ENCODE measurements at regions not wholly inside any gene's neighbourhood (a gene's known extent, or its start where the extent isn't known, plus 50 kb on each side); places are given as distances from the start of the nearest gene placed in this dataset.

- Histone ChIP-seq H4K20me1 (ENCODE audit: low read length) (no peaks in the 10 kb centered on the region), H2AFZ (ENCODE audit: low read length) (no peak overlapping the region), H3K27ac (ENCODE audit: low read length) (no peak overlapping the region), H3K4me1 (ENCODE audit: insufficient read depth, low read length) (no peaks in the 10 kb centered on the region; the same call in 1 of the 2 replicates), H3K9ac (ENCODE audit: low read length) (no peak overlapping the region), H3K9me3 (ENCODE audit: low read length) (no peaks in the 10 kb centered on the region), H3K4me2 (ENCODE audit: low read length) (no peak overlapping the region), H3K79me2 (ENCODE audit: low read length) (no peaks in the 10 kb centered on the region), H3K4me3 (ENCODE audit: low read length) (no peak overlapping the region), H3K27me3 (ENCODE audit: low read length) (no peaks in the 10 kb centered on the region), H3F3A (ENCODE audit: low read length, unreplicated experiment) (no peaks in the 10 kb centered on the region), H3K36me3 (ENCODE audit: low read depth, low read length) (no peaks in the 10 kb centered on the region), H3K9me2 (replicated peaks; ENCODE audit: low read length) (no peaks in the 10 kb centered on the region)
- BruUV-seq (replicated peaks) = no TSS peak
- DNase-seq (no peak), ATAC-seq (peak; percentile 54; the same call in 1 of the 2 replicates)
- ChIA-PET CTCF (no interaction called here), POLR2A (ENCODE audit: unreplicated experiment) (no interaction called here)
- TF ChIP-seq EZH2phosphoT487 (IDR thresholded peaks at IDR 0.05; ENCODE audit: borderline replicate concordance, low read length) = no peak
- intact Hi-C loops (cut with micrococcal nuclease) = no loop called here
Measured at GRCh38 chr5:40391642-40392041, 288.1 kb upstream of the PTGER4 start.

DNA sequence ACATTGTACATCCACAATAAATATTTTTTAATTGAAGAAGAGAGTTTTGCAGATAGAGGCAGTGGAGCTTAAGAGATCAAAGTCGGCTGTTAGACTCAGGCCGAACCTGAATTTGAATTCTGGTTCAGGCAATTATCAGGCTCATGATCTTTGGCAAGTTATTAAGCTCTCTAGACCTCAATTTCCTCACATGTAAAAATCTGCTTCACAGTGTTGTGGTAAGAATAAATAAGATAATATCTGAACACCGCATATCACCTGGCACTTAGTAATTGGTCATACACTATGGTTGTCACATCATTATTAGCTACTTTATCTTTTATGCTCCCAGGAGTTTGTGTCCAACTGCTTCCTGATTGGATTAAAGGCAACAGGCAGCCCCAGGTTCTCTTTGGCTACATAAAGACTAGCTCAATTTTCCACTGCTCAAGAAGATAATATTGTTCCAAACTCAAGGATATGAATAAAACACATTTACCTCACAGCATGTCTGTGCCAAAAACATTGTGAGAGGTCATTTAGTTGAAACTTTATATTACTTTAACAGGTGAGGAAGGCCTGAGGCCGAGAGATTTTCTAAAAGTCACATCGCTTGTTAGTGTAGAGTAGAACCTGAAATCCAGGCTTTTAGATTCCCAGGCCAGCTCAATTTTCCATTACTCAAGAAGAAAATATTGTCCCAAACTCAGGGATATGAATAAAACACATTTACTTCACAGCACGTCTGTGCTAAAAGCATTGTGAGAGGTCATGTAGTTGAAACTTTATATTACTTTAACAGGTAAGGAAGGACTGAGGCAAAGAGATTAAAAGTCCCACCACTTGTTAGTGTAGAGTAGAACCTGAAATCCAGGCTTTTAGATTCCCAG lies 289.2 kb upstream of the PTGER4 start:
- no peak overlapping the region for H2AFZ ChIP-seq (ENCODE audit: low read length)
- no peak overlapping the region for H3K9ac ChIP-seq (ENCODE audit: low read length)
- TF ChIP-seq, protein P1, sequence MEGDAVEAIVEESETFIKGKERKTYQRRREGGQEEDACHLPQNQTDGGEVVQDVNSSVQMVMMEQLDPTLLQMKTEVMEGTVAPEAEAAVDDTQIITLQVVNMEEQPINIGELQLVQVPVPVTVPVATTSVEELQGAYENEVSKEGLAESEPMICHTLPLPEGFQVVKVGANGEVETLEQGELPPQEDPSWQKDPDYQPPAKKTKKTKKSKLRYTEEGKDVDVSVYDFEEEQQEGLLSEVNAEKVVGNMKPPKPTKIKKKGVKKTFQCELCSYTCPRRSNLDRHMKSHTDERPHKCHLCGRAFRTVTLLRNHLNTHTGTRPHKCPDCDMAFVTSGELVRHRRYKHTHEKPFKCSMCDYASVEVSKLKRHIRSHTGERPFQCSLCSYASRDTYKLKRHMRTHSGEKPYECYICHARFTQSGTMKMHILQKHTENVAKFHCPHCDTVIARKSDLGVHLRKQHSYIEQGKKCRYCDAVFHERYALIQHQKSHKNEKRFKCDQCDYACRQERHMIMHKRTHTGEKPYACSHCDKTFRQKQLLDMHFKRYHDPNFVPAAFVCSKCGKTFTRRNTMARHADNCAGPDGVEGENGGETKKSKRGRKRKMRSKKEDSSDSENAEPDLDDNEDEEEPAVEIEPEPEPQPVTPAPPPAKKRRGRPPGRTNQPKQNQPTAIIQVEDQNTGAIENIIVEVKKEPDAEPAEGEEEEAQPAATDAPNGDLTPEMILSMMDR (conservative IDR thresholded peaks at IDR 0.05; ENCODE audit: low read depth, low read length) = no peak
- TF ChIP-seq EZH2 (IDR thresholded peaks at IDR 0.05; ENCODE audit: low read length, unreplicated experiment) (no peak), EZH2phosphoT487 (IDR thresholded peaks at IDR 0.05; ENCODE audit: borderline replicate concordance, low read length) (no peak)
- H3F3A ChIP-seq (ENCODE audit: low read length, unreplicated experiment) = no peaks in the 10 kb centered on the region
- no peaks in the 10 kb centered on the region for H3K79me2 ChIP-seq (ENCODE audit: low read length)
- no peaks in the 10 kb centered on the region for H3K27me3 ChIP-seq (ENCODE audit: low read length)
- no peak overlapping the region for H3K4me3 ChIP-seq (ENCODE audit: low read length)
- peaks cover 10% of the 10 kb centered on the region for H3K4me1 ChIP-seq (ENCODE audit: insufficient read depth, low read length)
- no TSS peak for BruUV-seq (replicated peaks)
- ChIA-PET CTCF (no interaction called here), POLR2A (ENCODE audit: unreplicated experiment) (no interaction called here)
- H3K4me2 ChIP-seq (ENCODE audit: low read length) = no peak overlapping the region
- ATAC-seq (no peak), DNase-seq (no peak)
- intact Hi-C loops (cut with micrococcal nuclease) = no loop called here
- H3K9me3 ChIP-seq (ENCODE audit: low read length) = no peaks in the 10 kb centered on the region
- H3K9me2 ChIP-seq (replicated peaks; ENCODE audit: low read length) = no peaks in the 10 kb centered on the region
- no peaks in the 10 kb centered on the region for H3K36me3 ChIP-seq (ENCODE audit: low read depth, low read length)
- no peaks in the 10 kb centered on the region for H4K20me1 ChIP-seq (ENCODE audit: low read length)
- H3K27ac ChIP-seq (ENCODE audit: low read length) = no peak overlapping the region

GRCh38 chr5:40389591-40389990 lies 290.1 kb upstream of the PTGER4 start:
- no peaks in the 10 kb centered on the region for H3K27me3 ChIP-seq (ENCODE audit: low read length)
- no peaks in the 10 kb centered on the region for H3K9me3 ChIP-seq (ENCODE audit: low read length)
- TF ChIP-seq, protein P1 (conservative IDR thresholded peaks at IDR 0.05; ENCODE audit: low read depth, low read length) = no peak
- TF ChIP-seq EZH2 (IDR thresholded peaks at IDR 0.05; ENCODE audit: low read length, unreplicated experiment) (no peak), EZH2phosphoT487 (IDR thresholded peaks at IDR 0.05; ENCODE audit: borderline replicate concordance, low read length) (no peak)
- no peaks in the 10 kb centered on the region for H4K20me1 ChIP-seq (ENCODE audit: low read length)
- POLR2A ChIA-PET (ENCODE audit: unreplicated experiment) = no interaction called here
- intact Hi-C loops (cut with micrococcal nuclease) = loop anchor here (5.0 to 10.0 kb wide), 3 partner anchors 155 to 348 kb away; no protein-coding TSS in a partner anchor
- CTCF ChIA-PET = no interaction called here
- no peak overlapping the region for H3K4me2 ChIP-seq (ENCODE audit: low read length)
- no peaks in the 10 kb centered on the region for H3K9me2 ChIP-seq (replicated peaks; ENCODE audit: low read length)
- no TSS peak for BruUV-seq (replicated peaks)
- no peak overlapping the region for H3K27ac ChIP-seq (ENCODE audit: low read length)
- no peak overlapping the region for H3K4me3 ChIP-seq (ENCODE audit: low read length)
- H3F3A ChIP-seq (ENCODE audit: low read length, unreplicated experiment) = peaks cover 5% of the 10 kb centered on the region
- no peaks in the 10 kb centered on the region for H3K79me2 ChIP-seq (ENCODE audit: low read length)
- ATAC-seq (no peak), DNase-seq (peak; percentile 20)
- H3K36me3 ChIP-seq (ENCODE audit: low read depth, low read length) = no peaks in the 10 kb centered on the region
- no peak overlapping the region for H2AFZ ChIP-seq (ENCODE audit: low read length)
- H3K9ac ChIP-seq (ENCODE audit: low read length) = no peak overlapping the region
- H3K4me1 ChIP-seq (ENCODE audit: insufficient read depth, low read length) = peaks cover 20% of the 10 kb centered on the region
